ENCODE measurements at regions not wholly inside any gene's neighbourhood (a gene's known extent, or its start where the extent isn't known, plus 50 kb on each side); places are given as distances from the start of the nearest gene placed in this dataset.
"Not testable (repeated sequence)": the region's sequence is repeated elsewhere in the genome, so short reads cannot be mapped to it uniquely, and the experiment has no call there.

GRCh38 chr20:29306390-29307072 lies 1950.9 kb upstream of the DEFB115 start:
- H3K27ac ChIP-seq (ENCODE audit: low read length), result no peak overlapping the region
- no peak overlapping the region for H3K4me3 ChIP-seq (ENCODE audit: low read length)
- H3K27me3 ChIP-seq (ENCODE audit: control insufficient read depth, insufficient read depth), result no peaks in the 10 kb centered on the region
- H3K4me1 ChIP-seq (ENCODE audit: control insufficient read depth, insufficient read depth, low read length), result no peaks in the 10 kb centered on the region
- WGBS, result 43% methylated on average over 21 of the region's 21 CpGs
- intact Hi-C loops (cut with DNase I), result no loop called here
- no peaks in the 10 kb centered on the region for H3K9me3 ChIP-seq (ENCODE audit: control insufficient read depth, low read length)
- ATAC-seq (no peak), DNase-seq (no peak)

- H3K27me3 ChIP-seq (ENCODE audit: control insufficient read depth, insufficient read depth); H3K4me3 ChIP-seq (ENCODE audit: low read length); H3K27ac ChIP-seq (ENCODE audit: low read length); DNase-seq; H3K9me3 ChIP-seq (ENCODE audit: control insufficient read depth, low read length); ATAC-seq; H3K4me1 ChIP-seq (ENCODE audit: control insufficient read depth, insufficient read depth, low read length); intact Hi-C loops (cut with DNase I): not testable (repeated sequence)
- WGBS, result 75% methylated on average over 13 of the region's 17 CpGs
Measured at GRCh38 chr20:29307484-29307883, 1950.0 kb upstream of the DEFB115 start.

GRCh38 chr20:29308956-29309355 lies 1948.5 kb upstream of the DEFB115 start:
- H3K27me3 ChIP-seq (ENCODE audit: control insufficient read depth, insufficient read depth); H3K27ac ChIP-seq (ENCODE audit: low read length); ATAC-seq; H3K9me3 ChIP-seq (ENCODE audit: control insufficient read depth, low read length); H3K4me3 ChIP-seq (ENCODE audit: low read length); intact Hi-C loops (cut with DNase I); DNase-seq; H3K4me1 ChIP-seq (ENCODE audit: control insufficient read depth, insufficient read depth, low read length): not testable (repeated sequence)

- H3K9me3 ChIP-seq (ENCODE audit: control insufficient read depth, low read length); intact Hi-C loops (cut with DNase I); H3K4me1 ChIP-seq (ENCODE audit: control insufficient read depth, insufficient read depth, low read length); H3K27ac ChIP-seq (ENCODE audit: low read length); H3K27me3 ChIP-seq (ENCODE audit: control insufficient read depth, insufficient read depth); ATAC-seq; H3K4me3 ChIP-seq (ENCODE audit: low read length); DNase-seq: not testable (repeated sequence)
- WGBS, result 72% methylated on average over 17 of the region's 17 CpGs
Measured at GRCh38 chr20:29309481-29309880, 1948.0 kb upstream of the DEFB115 start.

GRCh38 chr20:29311046-29311445 lies 1946.4 kb upstream of the DEFB115 start:
- intact Hi-C loops (cut with DNase I); H3K9me3 ChIP-seq (ENCODE audit: control insufficient read depth, low read length); H3K27me3 ChIP-seq (ENCODE audit: control insufficient read depth, insufficient read depth); H3K4me1 ChIP-seq (ENCODE audit: control insufficient read depth, insufficient read depth, low read length); DNase-seq; ATAC-seq; H3K4me3 ChIP-seq (ENCODE audit: low read length); H3K27ac ChIP-seq (ENCODE audit: low read length): not testable (repeated sequence)
- 55% methylated on average over 16 of the region's 16 CpGs for WGBS

- ATAC-seq; H3K9me3 ChIP-seq (ENCODE audit: control insufficient read depth, low read length); DNase-seq; H3K27ac ChIP-seq (ENCODE audit: low read length); H3K4me1 ChIP-seq (ENCODE audit: control insufficient read depth, insufficient read depth, low read length); H3K27me3 ChIP-seq (ENCODE audit: control insufficient read depth, insufficient read depth); H3K4me3 ChIP-seq (ENCODE audit: low read length); intact Hi-C loops (cut with DNase I): not testable (repeated sequence)
- WGBS, result 53% methylated on average over 8 of the region's 8 CpGs
Measured at GRCh38 chr20:29312679-29313078, 1944.8 kb upstream of the DEFB115 start.

GRCh38 chr20:29313481-29313880 lies 1944.0 kb upstream of the DEFB115 start:
- Histone ChIP-seq H3K27me3 (ENCODE audit: control insufficient read depth, insufficient read depth) (no peaks in the 10 kb centered on the region), H3K9me3 (ENCODE audit: control insufficient read depth, low read length) (no peaks in the 10 kb centered on the region), H3K4me3 (ENCODE audit: low read length) (no peak overlapping the region), H3K4me1 (ENCODE audit: control insufficient read depth, insufficient read depth, low read length) (no peaks in the 10 kb centered on the region), H3K27ac (ENCODE audit: low read length) (no peak overlapping the region)
- 67% methylated on average over 18 of the region's 18 CpGs for WGBS
- no peak for DNase-seq
- intact Hi-C loops (cut with DNase I), result no loop called here
- ATAC-seq, result no peak

- Histone ChIP-seq H3K4me3 (ENCODE audit: low read length) (no peak overlapping the region), H3K9me3 (ENCODE audit: control insufficient read depth, low read length) (no peaks in the 10 kb centered on the region), H3K27ac (ENCODE audit: low read length) (no peak overlapping the region), H3K27me3 (ENCODE audit: control insufficient read depth, insufficient read depth) (no peaks in the 10 kb centered on the region), H3K4me1 (ENCODE audit: control insufficient read depth, insufficient read depth, low read length) (no peaks in the 10 kb centered on the region)
- intact Hi-C loops (cut with DNase I), result no loop called here
- 84% methylated on average over 6 of the region's 6 CpGs for WGBS
- no peak for ATAC-seq
- DNase-seq, result no peak
Measured at GRCh38 chr20:29314294-29314693, 1943.2 kb upstream of the DEFB115 start.

GRCh38 chr20:29318871-29319461 lies 1938.5 kb upstream of the DEFB115 start:
- Histone ChIP-seq H3K27me3 (ENCODE audit: control insufficient read depth, insufficient read depth) (no peaks in the 10 kb centered on the region), H3K4me3 (ENCODE audit: low read length) (no peak overlapping the region), H3K9me3 (ENCODE audit: control insufficient read depth, low read length) (no peaks in the 10 kb centered on the region), H3K4me1 (ENCODE audit: control insufficient read depth, insufficient read depth, low read length) (no peaks in the 10 kb centered on the region), H3K27ac (ENCODE audit: low read length) (no peak overlapping the region)
- no peak for DNase-seq
- WGBS, result 43% methylated on average over 37 of the region's 37 CpGs
- intact Hi-C loops (cut with DNase I), result no loop called here
- ATAC-seq, result no peak

GRCh38 chr20:29319725-29320124 lies 1937.7 kb upstream of the DEFB115 start:
- H3K9me3 ChIP-seq (ENCODE audit: control insufficient read depth, low read length), result no peaks in the 10 kb centered on the region
- H3K27ac ChIP-seq (ENCODE audit: low read length), result no peak overlapping the region
- intact Hi-C loops (cut with DNase I), result no loop called here
- H3K4me1 ChIP-seq (ENCODE audit: control insufficient read depth, insufficient read depth, low read length), result no peaks in the 10 kb centered on the region
- DNase-seq (no peak), ATAC-seq (no peak)
- no peaks in the 10 kb centered on the region for H3K27me3 ChIP-seq (ENCODE audit: control insufficient read depth, insufficient read depth)
- WGBS, result 35% methylated on average over 22 of the region's 23 CpGs
- H3K4me3 ChIP-seq (ENCODE audit: low read length), result no peak overlapping the region

- H3K27ac ChIP-seq (ENCODE audit: low read length); H3K9me3 ChIP-seq (ENCODE audit: control insufficient read depth, low read length); H3K4me1 ChIP-seq (ENCODE audit: control insufficient read depth, insufficient read depth, low read length); DNase-seq; ATAC-seq; H3K4me3 ChIP-seq (ENCODE audit: low read length); intact Hi-C loops (cut with DNase I); H3K27me3 ChIP-seq (ENCODE audit: control insufficient read depth, insufficient read depth): not testable (repeated sequence)
- 30% methylated on average over 35 of the region's 35 CpGs for WGBS
Measured at GRCh38 chr20:29320216-29320949, 1937.1 kb upstream of the DEFB115 start.
